Esophagus squamous epithelium (tissue), 5 donors: ENCODE measurements at regions not wholly inside any gene's neighbourhood (a gene's known extent, or its start where the extent isn't known, plus 50 kb on each side); places are given as distances from the start of the nearest gene placed in this dataset.

Experiments
- DNase-seq: peaks from one replicate; lab custom pipeline; 2025; lab: John Stamatoyannopoulos, UW
- H3K27ac ChIP-seq, 4 donors: fragments of 200-600 bp; sonication (generic); one replicate each; pipeline ENCODE4 v1.5.1; 2016 to 2019; ENCODE audit warnings: mild to moderate bottlenecking in 1 of 4
- H3K27me3 ChIP-seq, 4 donors: fragments of 200-600 bp; sonication (generic); 1 replicate in 3 of 4; 2 replicates in 1 of 4; pipeline versions ENCODE4 v1.5.1 to v1.6.0; 2017 to 2021; ENCODE audit warnings: antibody characterized with exemption in 1 of 4
- H3K36me3 ChIP-seq, 3 donors: fragments of 200-600 bp; sonication (generic); one replicate each; pipeline ENCODE4 v1.5.1; 2016 to 2019
- H3K4me1 ChIP-seq, 3 donors: fragments of 200-600 bp; sonication (generic); one replicate each; pipeline ENCODE4 v1.5.1; 2017 to 2019
- H3K4me3 ChIP-seq, 4 donors: fragments of 200-600 bp; sonication (generic); 1 replicate in 3 of 4; 2 replicates in 1 of 4; pipeline ENCODE4 v1.5.1; 2016 to 2019; ENCODE audit warnings: mild to moderate bottlenecking in 2 of 4, moderate library complexity in 1 of 4
- H3K9me3 ChIP-seq, 3 donors: fragments of 200-600 bp; sonication (generic); one replicate each; pipeline ENCODE4 v1.5.1; 2016 to 2019
- CTCF ChIP-seq, 6 experiments: fragments of 450-650 bp in 4 of 6; fragments of 200-600 bp in 2 of 6; sonication (generic) in 2 of 6; IDR thresholded peaks; one replicate each; pipeline ENCODE4 v1.5.1; 2016 to 2019; ENCODE audit warnings: antibody characterized with exemption in 6 of 6, mild to moderate bottlenecking in 4 of 6, moderate library complexity in 4 of 6
- POLR2A ChIP-seq, 4 donors: fragments of 450-650 bp; IDR thresholded peaks; one replicate each; pipeline ENCODE4 v1.6.1; 2017; ENCODE audit warnings: antibody characterized with exemption in 4 of 4, mild to moderate bottlenecking in 4 of 4, moderate library complexity in 3 of 4
- whole genome bisulfite sequencing, 2 donors: methylation state at CpG; one replicate each; pipeline ENCODE4 v1.1.5; 2018; 5-methylcytosine and 5-hydroxymethylcytosine counted together
- intact Hi-C: fragments of 100-400 bp; cut with DNase I; formaldehyde crosslinking; loops from one replicate; pipeline ENCODE4 v1.15.0; 2022
- donor health status: DM: yes; HTN: yes; CAD: no.

DNA sequence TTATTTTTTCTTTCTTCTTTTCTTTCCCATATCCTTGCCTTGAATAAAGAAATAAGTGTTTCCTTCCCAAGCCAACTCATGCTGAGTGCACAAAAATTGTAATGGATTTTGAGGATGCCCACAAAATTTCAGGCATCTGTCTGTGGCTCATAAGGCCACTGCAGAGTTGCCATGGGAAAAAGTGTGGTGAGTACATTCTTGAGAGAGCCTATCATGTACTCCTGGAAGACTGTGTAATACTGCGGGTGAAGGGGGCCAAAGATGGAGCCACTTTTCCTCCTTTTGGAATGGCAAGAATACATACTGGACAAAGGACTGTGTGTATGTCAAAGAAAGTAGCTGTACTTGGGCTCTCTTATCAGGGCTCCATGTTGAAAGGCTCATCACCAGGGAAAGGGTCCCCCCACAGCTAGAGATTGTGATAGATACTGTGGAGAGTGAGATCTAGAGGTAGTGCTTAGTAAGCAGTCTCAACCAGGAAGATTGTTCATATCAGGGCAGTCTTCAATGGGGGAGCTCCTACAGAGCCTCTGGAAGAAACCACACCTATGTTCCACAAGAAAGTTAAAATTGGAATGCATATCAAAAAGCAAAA is 341.6 kb upstream of the KCND2 start:
- TF ChIP-seq POLR2A (IDR thresholded peaks at IDR 0.05) (no peak), CTCF (IDR thresholded peaks at IDR 0.05) (no peak)
- no peaks in the 10 kb centered on the region for H3K9me3 ChIP-seq
- no peak for DNase-seq
- 100% methylated on average over 1 of the region's 1 CpG for WGBS, 2 donors
- no peak overlapping the region for H3K4me3 ChIP-seq
- intact Hi-C loops = no loop called here
- H3K27ac ChIP-seq = no peak overlapping the region
- no peaks in the 10 kb centered on the region for H3K4me1 ChIP-seq
- no peaks in the 10 kb centered on the region for H3K27me3 ChIP-seq
- H3K36me3 ChIP-seq = no peaks in the 10 kb centered on the region

GRCh38 chr7:119935418-119936025 is 337.5 kb upstream of the KCND2 start:
- Histone ChIP-seq H3K4me1 (no peaks in the 10 kb centered on the region), H3K27me3 (no peaks in the 10 kb centered on the region), H3K9me3 (no peaks in the 10 kb centered on the region), H3K36me3 (no peaks in the 10 kb centered on the region), H3K27ac (no peak overlapping the region), H3K4me3 (no peak overlapping the region)
- 21% methylated on average over 4 of the region's 4 CpGs for WGBS, 2 donors
- no peak for DNase-seq
- TF ChIP-seq POLR2A (IDR thresholded peaks at IDR 0.05) = no peak
- peak in 2 of 6 experiments; percentile 32 to 36 for TF ChIP-seq CTCF (IDR thresholded peaks at IDR 0.05)
- intact Hi-C loops = no loop called here

GRCh38 chr7:119936836-119937235 is 336.1 kb upstream of the KCND2 start:
- no peak for DNase-seq
- Histone ChIP-seq H3K36me3 (no peaks in the 10 kb centered on the region), H3K9me3 (no peaks in the 10 kb centered on the region), H3K27ac (no peak overlapping the region), H3K4me1 (no peaks in the 10 kb centered on the region), H3K4me3 (no peak overlapping the region), H3K27me3 (no peaks in the 10 kb centered on the region)
- intact Hi-C loops = no loop called here
- no peak for TF ChIP-seq POLR2A (IDR thresholded peaks at IDR 0.05)
- no peak for TF ChIP-seq CTCF (IDR thresholded peaks at IDR 0.05)
- 74 to 95% methylated on average over 2 of the region's 2 CpGs for WGBS, 2 donors

- TF ChIP-seq POLR2A (IDR thresholded peaks at IDR 0.05) (no peak), CTCF (IDR thresholded peaks at IDR 0.05) (no peak)
- H3K27ac ChIP-seq = no peak overlapping the region
- no peaks in the 10 kb centered on the region for H3K4me1 ChIP-seq
- H3K27me3 ChIP-seq = no peaks in the 10 kb centered on the region
- WGBS, 2 donors = 68 to 71% methylated on average over 3 of the region's 3 CpGs
- no peaks in the 10 kb centered on the region for H3K9me3 ChIP-seq
- DNase-seq = no peak
- intact Hi-C loops = no loop called here
- H3K4me3 ChIP-seq = no peak overlapping the region
- no peaks in the 10 kb centered on the region for H3K36me3 ChIP-seq
Measured at GRCh38 chr7:119937745-119938144, 335.2 kb upstream of the KCND2 start.

- Histone ChIP-seq H3K36me3 (no peaks in the 10 kb centered on the region), H3K27me3 (no peaks in the 10 kb centered on the region), H3K4me1 (no peaks in the 10 kb centered on the region), H3K4me3 (no peak overlapping the region), H3K27ac (no peak overlapping the region), H3K9me3 (no peaks in the 10 kb centered on the region)
- TF ChIP-seq POLR2A (IDR thresholded peaks at IDR 0.05) (no peak), CTCF (IDR thresholded peaks at IDR 0.05) (no peak)
- 58 to 69% methylated on average over 5 of the region's 5 CpGs for WGBS, 2 donors
- DNase-seq = no peak
- intact Hi-C loops = no loop called here
Measured at GRCh38 chr7:119943942-119944600, 328.9 kb upstream of the KCND2 start.
